ENCODE measurements at regions not wholly inside any gene's neighbourhood (a gene's known extent, or its start where the extent isn't known, plus 50 kb on each side); places are given as distances from the start of the nearest gene placed in this dataset.

GRCh38 chr2:18387441-18388206 lies 172.8 kb downstream of the RDH14 start (continued):
- TF ChIP-seq TSHZ1 (tag by site-specific recombination; IDR thresholded peaks at IDR 0.05; ENCODE audit: borderline replicate concordance): no peak
- no peak for TF ChIP-seq ZNF48 (tag by site-specific recombination; IDR thresholded peaks at IDR 0.05)
- no peak for TF ChIP-seq ZNF146 (tag by site-specific recombination; IDR thresholded peaks at IDR 0.05)
- no peak for TF ChIP-seq ZNF248 (tag by site-specific recombination; IDR thresholded peaks at IDR 0.05)
- no peak for TF ChIP-seq ZNF10 (tag by site-specific recombination; IDR thresholded peaks at IDR 0.05)
- no peak for TF ChIP-seq ZNF366 (tag by site-specific recombination; conservative IDR thresholded peaks at IDR 0.05)
- no peak for TF ChIP-seq ZNF530 (tag by site-specific recombination; IDR thresholded peaks at IDR 0.05; ENCODE audit: low read depth)
- TF ChIP-seq ZNF514 (tag by site-specific recombination; IDR thresholded peaks at IDR 0.05): no peak
- no peak for TF ChIP-seq ZEB2 (tag by site-specific recombination; IDR thresholded peaks at IDR 0.05)
- TF ChIP-seq ZNF175 (tag by site-specific recombination; IDR thresholded peaks at IDR 0.05): no peak
- no peak for TF ChIP-seq PRDM1 (tag by site-specific recombination; IDR thresholded peaks at IDR 0.05)

- H3K9me3 ChIP-seq (ENCODE audit: control insufficient read depth, insufficient read depth, low read depth, low read length): no peaks in the 10 kb centered on the region
- POLR2A ChIA-PET: no interaction called here
- CTCF ChIA-PET: interaction anchor here (0.7 to 5.3 kb wide), 2 partner anchors 24 to 257 kb away, joined by 3 to 65 read pairs; no protein-coding TSS in a partner anchor
- no peak overlapping the region for H3K4me3 ChIP-seq (ENCODE audit: low read depth, low read length)
- no peak overlapping the region for H3K27ac ChIP-seq (ENCODE audit: extremely low read depth, low read depth, low read length)
- TF ChIP-seq ZNF248 (tag by site-specific recombination; IDR thresholded peaks at IDR 0.05) (no peak), ZNF48 (tag by site-specific recombination; IDR thresholded peaks at IDR 0.05) (no peak), ZBTB8A (tag by site-specific recombination; IDR thresholded peaks at IDR 0.05) (no peak), ZSCAN16 (tag by site-specific recombination; IDR thresholded peaks at IDR 0.05) (no peak), SP7 (tag by site-specific recombination; IDR thresholded peaks at IDR 0.05) (no peak), ZNF560 (tag by site-specific recombination; IDR thresholded peaks at IDR 0.05; ENCODE audit: borderline replicate concordance) (no peak), ZNF202 (tag by site-specific recombination; IDR thresholded peaks at IDR 0.05; ENCODE audit: borderline replicate concordance) (no peak), TCF7L2 (IDR thresholded peaks at IDR 0.05; ENCODE audit: borderline replicate concordance, low read depth, low read length) (no peak), ZNF830 (tag by site-specific recombination; IDR thresholded peaks at IDR 0.05; ENCODE audit: low read depth) (no peak), SCRT1 (tag by site-specific recombination; IDR thresholded peaks at IDR 0.05; ENCODE audit: borderline replicate concordance) (no peak), SCRT2 (tag by site-specific recombination; IDR thresholded peaks at IDR 0.05) (no peak), SP3 (tag by site-specific recombination; IDR thresholded peaks at IDR 0.05) (no peak), ZNF639 (tag by site-specific recombination; IDR thresholded peaks at IDR 0.05) (no peak), ZNF239 (tag by site-specific recombination; IDR thresholded peaks at IDR 0.05) (no peak), ZNF645 (tag by site-specific recombination; IDR thresholded peaks at IDR 0.05) (no peak), ZNF2 (tag by site-specific recombination; IDR thresholded peaks at IDR 0.05) (no peak), ZNF112 (tag by site-specific recombination; IDR thresholded peaks at IDR 0.05) (no peak), KLF8 (tag by site-specific recombination; IDR thresholded peaks at IDR 0.05) (no peak), ZNF501 (tag by site-specific recombination; IDR thresholded peaks at IDR 0.05) (no peak), ZSCAN5A (tag by site-specific recombination; IDR thresholded peaks at IDR 0.05) (no peak)
- H3K4me1 ChIP-seq (ENCODE audit: control insufficient read depth, insufficient read depth, low read length): no peaks in the 10 kb centered on the region
- H3K36me3 ChIP-seq (ENCODE audit: control insufficient read depth in 2 of 2, insufficient read depth in 1 of 2, low read length in 2 of 2): no peaks in the 10 kb centered on the region
These were observed 176.2 kb downstream of the RDH14 start for GRCh38 chr2:18384242-18384641.

Data from HEK293 (cell line).